ENCODE measurements at regions not wholly inside any gene's neighbourhood (a gene's known extent, or its start where the extent isn't known, plus 50 kb on each side); places are given as distances from the start of the nearest gene placed in this dataset.

DNA sequence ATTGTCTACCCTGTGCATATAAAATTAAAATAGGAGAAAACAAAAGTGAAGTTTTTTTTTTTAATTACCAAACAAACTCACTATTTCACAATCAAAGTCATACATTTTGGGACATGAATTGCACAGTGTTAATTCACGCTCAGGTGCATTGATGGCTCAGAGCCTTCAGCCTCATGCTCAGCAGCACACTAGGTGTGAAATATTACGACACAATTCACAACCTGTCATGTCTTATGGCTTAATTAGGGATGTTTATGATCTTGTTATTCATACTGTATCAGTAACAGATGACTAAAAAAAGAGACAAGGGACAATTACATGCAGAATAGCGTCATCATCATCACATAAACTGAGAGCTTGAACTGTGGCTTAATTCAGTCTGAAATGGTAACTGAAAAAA is 2005.5 kb upstream of the PCDH20 start:
- no peaks in the 10 kb centered on the region for H3K27me3 ChIP-seq
- H3K4me1 ChIP-seq: no peaks in the 10 kb centered on the region
- DNase-seq: no peak
- intact Hi-C loops (cut with DNase I): no loop called here
- no peak overlapping the region for H3K4me3 ChIP-seq
- no peak overlapping the region for H3K9ac ChIP-seq (ENCODE audit: low read depth in 2 of 2, low read length in 2 of 2)
- H3K9me3 ChIP-seq: no peaks in the 10 kb centered on the region
- H3K36me3 ChIP-seq: no peaks in the 10 kb centered on the region
- no peak overlapping the region for H3K27ac ChIP-seq
- TF ChIP-seq, protein P1, sequence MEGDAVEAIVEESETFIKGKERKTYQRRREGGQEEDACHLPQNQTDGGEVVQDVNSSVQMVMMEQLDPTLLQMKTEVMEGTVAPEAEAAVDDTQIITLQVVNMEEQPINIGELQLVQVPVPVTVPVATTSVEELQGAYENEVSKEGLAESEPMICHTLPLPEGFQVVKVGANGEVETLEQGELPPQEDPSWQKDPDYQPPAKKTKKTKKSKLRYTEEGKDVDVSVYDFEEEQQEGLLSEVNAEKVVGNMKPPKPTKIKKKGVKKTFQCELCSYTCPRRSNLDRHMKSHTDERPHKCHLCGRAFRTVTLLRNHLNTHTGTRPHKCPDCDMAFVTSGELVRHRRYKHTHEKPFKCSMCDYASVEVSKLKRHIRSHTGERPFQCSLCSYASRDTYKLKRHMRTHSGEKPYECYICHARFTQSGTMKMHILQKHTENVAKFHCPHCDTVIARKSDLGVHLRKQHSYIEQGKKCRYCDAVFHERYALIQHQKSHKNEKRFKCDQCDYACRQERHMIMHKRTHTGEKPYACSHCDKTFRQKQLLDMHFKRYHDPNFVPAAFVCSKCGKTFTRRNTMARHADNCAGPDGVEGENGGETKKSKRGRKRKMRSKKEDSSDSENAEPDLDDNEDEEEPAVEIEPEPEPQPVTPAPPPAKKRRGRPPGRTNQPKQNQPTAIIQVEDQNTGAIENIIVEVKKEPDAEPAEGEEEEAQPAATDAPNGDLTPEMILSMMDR (IDR thresholded peaks at IDR 0.05): no peak

DNA sequence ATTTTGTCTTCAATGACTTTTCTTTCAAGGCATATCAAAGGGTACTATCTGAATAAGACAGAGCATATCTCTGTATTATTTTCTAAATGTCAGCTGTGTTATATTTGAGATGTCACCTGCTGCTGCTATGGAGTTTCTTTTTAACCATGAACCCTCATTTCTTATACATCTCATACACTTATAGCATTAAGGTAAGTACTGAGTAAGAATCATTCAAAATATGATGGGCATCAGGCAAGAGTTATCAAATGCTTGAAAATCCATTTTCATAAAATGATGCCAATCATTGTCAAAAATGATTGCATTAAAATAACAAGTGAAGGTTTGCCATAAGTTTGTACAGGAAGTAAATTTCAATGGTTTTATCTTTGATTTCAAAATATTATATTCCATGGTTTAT is 2005.0 kb upstream of the PCDH20 start:
- no peak for DNase-seq
- H3K4me3 ChIP-seq: no peak overlapping the region
- no peaks in the 10 kb centered on the region for H3K4me1 ChIP-seq
- no peak overlapping the region for H3K27ac ChIP-seq
- H3K36me3 ChIP-seq: no peaks in the 10 kb centered on the region
- intact Hi-C loops (cut with DNase I): no loop called here
- TF ChIP-seq, protein P1 (IDR thresholded peaks at IDR 0.05): no peak
- H3K27me3 ChIP-seq: no peaks in the 10 kb centered on the region
- H3K9me3 ChIP-seq: no peaks in the 10 kb centered on the region
- H3K9ac ChIP-seq (ENCODE audit: low read depth in 2 of 2, low read length in 2 of 2): no peak overlapping the region

DNA sequence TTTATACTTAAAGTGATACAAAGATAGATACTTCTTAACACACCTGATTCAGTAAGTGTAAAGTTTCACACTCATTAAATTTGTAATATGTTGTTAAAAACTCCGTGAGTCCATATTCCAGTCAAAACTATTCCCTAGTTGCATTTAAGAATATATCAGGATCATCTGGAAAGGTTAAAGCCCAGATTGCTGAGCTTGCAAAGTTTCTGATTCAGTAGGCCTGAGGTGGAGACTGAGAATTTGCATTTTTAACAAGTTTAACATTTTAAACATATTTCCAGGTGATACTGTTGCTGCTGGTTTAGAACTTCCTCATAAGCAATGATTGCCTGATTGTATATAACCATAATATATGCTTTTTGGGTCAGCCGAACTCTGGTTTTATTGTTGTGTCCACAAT is 1998.6 kb upstream of the PCDH20 start:
- no peaks in the 10 kb centered on the region for H3K36me3 ChIP-seq
- no peaks in the 10 kb centered on the region for H3K27me3 ChIP-seq
- no peak overlapping the region for H3K9ac ChIP-seq (ENCODE audit: low read depth in 2 of 2, low read length in 2 of 2)
- no peak overlapping the region for H3K4me3 ChIP-seq
- intact Hi-C loops (cut with DNase I): no loop called here
- H3K9me3 ChIP-seq: no peaks in the 10 kb centered on the region
- TF ChIP-seq, protein P1 (IDR thresholded peaks at IDR 0.05): no peak
- no peaks in the 10 kb centered on the region for H3K4me1 ChIP-seq
- H3K27ac ChIP-seq: no peak overlapping the region
- DNase-seq: no peak

DNA sequence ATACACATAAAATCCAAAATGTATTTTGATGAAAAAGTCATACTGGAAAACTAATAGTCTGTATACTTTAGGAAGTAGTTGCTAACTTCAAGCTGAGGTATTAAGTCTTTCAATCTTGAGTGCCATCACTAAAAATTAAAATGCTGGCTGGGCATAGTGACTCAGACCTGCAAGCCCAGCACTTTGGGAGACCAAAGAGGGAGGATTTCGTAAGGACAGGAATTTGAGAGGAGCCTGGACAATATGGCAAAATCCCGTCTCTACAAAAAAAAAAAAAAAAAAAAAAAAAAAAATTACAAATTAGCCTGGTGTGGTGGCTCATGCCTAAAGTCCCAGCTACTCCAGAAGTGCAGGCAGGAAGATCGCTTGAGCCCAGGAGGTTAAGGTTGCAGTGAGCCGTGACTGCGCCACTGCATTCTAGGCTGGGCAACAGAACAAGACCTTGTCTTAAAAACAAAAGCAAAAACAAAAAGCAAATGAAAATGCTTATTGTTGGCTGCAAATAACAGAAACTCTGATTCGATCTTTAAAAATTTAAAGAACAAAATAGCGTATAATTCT is 1994.2 kb upstream of the PCDH20 start:
- TF ChIP-seq, protein P1 (IDR thresholded peaks at IDR 0.05): no peak
- H3K27ac ChIP-seq: no peak overlapping the region
- no peaks in the 10 kb centered on the region for H3K9me3 ChIP-seq
- H3K27me3 ChIP-seq: no peaks in the 10 kb centered on the region
- no peak overlapping the region for H3K9ac ChIP-seq (ENCODE audit: low read depth in 2 of 2, low read length in 2 of 2)
- intact Hi-C loops (cut with DNase I): no loop called here
- no peaks in the 10 kb centered on the region for H3K4me1 ChIP-seq
- DNase-seq: no peak
- H3K36me3 ChIP-seq: no peaks in the 10 kb centered on the region
- no peak overlapping the region for H3K4me3 ChIP-seq

DNA sequence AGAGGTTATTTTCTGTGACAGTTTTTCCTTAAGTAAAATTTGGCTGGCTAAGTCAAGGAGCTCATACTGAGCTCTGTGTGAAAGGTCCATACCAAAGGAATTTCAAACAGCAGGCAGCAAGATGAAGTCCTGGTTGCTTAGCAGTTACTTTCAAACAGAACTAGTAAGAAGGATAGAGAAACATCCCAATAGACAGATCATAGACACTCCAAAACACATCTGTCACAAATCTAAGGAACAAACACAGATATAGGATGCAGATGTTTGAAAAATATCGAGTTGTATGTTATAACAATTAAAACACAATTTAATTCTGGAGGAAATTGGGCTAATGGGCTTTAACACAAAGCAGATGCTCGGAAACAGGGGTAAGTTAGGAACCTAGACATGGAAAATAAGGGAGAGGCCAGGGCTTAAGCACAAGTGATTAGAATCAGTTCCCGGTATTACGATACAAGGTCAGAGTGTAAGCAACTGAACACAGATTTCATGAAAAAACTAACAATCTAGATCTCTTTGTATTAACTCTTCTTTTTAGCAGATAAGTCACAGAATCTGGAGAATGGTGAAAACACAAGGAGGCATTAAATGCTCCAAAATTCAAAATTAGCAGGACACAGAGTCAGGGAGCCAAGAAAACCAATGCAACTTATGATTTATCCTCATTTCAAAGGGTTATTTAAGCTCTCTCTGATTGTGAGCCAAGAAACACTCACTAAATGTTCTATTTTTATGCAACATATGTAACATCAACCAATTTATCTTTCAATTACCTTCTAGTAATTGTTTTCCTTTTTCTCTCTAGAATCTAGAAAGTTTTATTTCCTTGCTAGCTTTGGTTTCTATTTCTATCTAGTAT is 1992.9 kb upstream of the PCDH20 start:
- Histone ChIP-seq H3K4me1 (no peaks in the 10 kb centered on the region), H3K9me3 (no peaks in the 10 kb centered on the region), H3K36me3 (no peaks in the 10 kb centered on the region), H3K4me3 (no peak overlapping the region), H3K27me3 (no peaks in the 10 kb centered on the region), H3K27ac (no peak overlapping the region), H3K9ac (ENCODE audit: low read depth in 2 of 2, low read length in 2 of 2) (no peak overlapping the region)
- DNase-seq: no peak
- intact Hi-C loops (cut with DNase I): no loop called here
- TF ChIP-seq, protein P1 (IDR thresholded peaks at IDR 0.05): no peak

Measured in colonic mucosa (tissue), 4 donors.